ENCODE measurements at regions not wholly inside any gene's neighbourhood (a gene's known extent, or its start where the extent isn't known, plus 50 kb on each side); places are given as distances from the start of the nearest gene placed in this dataset.

DNA sequence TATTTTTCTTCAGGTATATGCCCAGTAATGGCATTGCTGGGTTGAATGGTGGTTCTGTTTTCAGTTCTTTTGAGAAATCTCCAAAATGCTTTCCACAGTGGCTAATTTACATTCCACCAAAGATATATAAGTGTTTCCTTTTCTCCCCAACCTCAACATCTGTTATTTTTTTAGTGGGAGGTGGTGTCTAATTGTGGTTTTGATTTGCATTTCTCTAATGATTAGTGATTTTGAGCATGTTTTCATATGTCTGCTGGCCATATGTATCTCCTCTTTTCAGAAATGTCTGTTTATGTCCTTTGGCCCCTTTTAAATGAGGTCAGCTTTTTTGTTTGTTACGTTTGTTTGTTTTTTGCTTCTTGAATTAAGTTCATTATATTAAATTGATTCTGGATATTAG lies 760.2 kb downstream of the KCNA4 start:
- DNase-seq (ENCODE audit: low read depth): no peak

DNA sequence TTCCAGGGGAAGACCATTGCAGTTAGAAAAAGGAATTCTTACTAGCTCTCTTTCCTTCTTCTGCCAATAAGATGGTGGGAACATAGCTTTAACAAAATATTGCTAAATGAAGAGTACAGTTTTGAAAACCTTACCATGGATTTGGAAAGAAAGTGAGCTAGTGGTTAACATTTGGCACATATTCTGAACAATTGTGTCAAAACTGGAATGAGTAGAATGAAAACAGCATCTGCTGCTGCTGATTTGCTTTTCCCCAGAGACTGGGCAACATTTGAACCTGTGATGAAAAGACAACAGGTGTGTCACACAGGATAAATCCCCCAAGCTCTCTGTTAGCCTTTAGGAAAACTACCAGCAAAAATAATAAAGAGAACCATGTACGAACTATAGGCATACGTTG lies 761.4 kb downstream of the KCNA4 start:
- peak; percentile 67 for DNase-seq (ENCODE audit: low read depth)

DNA sequence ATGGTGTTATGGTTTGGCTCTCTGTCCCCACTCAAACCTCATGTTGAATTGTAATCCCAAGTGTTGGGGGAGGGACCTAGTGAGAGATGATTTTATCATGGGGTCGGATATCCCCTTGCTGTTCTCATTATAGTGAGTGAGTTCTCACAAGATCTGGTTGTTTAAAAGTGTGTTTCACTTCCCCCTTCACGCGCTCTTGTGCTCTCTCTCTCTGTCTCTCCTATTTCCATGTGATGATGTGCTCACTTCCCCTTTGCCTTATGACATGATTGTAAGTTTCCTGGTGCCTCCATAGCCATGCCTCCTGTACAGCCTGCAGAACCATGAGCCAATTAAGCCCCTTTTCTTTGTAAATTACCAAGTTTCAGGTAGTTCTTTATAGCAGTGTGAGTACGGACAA lies 765.1 kb downstream of the KCNA4 start:
- DNase-seq (ENCODE audit: low read depth): no peak

DNA sequence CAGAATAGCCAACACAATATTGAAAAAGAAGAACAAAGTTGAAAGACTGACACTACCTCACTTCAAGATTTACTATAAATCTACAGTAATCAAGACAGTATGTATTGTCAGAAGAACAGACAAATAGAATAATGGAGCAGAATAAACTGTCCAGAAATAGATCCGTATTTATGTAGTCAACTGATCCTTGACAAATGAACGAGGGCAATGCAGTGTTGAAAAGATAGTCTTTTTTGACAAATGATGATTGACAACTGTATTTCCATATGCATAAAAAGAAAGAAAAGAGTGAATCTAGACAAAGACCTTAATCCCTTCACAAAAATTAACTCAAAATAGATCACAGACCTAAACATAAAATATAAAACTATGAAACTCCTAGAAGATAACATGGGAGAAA lies 767.1 kb downstream of the KCNA4 start:
- no peak for DNase-seq (ENCODE audit: low read depth)

GRCh38 chr11:29244355-29244754 lies 772.5 kb downstream of the KCNA4 start:
- no peak for DNase-seq (ENCODE audit: low read depth)

DNA sequence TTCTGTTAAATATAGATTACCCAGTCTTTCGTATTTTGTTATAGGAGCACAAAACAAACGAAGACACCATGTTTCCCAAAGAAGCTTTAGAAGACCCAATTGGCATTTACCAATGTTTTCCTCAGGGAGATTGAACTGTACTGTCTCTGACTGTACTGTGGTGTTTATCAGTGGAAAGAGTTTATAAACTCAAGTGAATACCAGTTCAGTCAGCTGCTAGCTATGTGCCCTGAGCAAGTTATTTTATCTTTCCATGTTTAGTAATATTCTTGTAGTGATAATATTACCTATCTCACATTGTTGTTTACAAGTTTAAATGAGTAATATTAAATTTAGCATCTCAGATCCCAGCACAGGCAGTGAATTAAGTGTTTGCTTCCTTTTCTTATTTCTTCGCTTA lies 773.2 kb downstream of the KCNA4 start:
- no peak for DNase-seq (ENCODE audit: low read depth)

- peak; percentile 75 for DNase-seq (ENCODE audit: low read depth)
Observed at GRCh38 chr11:29231991-29232390, 784.8 kb downstream of the KCNA4 start.

DNA sequence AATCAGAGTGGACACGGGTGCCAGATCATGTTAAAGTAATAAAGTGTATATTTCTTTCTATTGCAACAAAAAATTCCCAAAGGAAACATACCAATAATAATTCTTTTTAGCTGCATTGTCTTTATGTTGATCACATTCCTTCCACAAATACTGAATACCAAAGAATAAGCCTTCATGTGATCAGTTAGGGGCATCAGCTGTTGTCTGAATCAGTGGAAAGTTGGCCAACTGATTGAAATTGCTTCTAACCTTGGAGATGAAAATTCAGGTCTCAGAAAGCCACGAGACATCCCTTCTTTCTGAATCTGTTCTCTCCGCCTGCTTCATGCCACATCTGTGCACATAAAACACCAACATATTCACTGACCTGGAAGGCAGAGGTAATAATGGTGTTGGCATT lies 785.2 kb downstream of the KCNA4 start:
- DNase-seq (ENCODE audit: low read depth): no peak

- peak; percentile 22 for DNase-seq (ENCODE audit: low read depth)
Observed at GRCh38 chr11:29227811-29228210, 789.0 kb downstream of the KCNA4 start.

GRCh38 chr11:29224739-29225384 lies 792.0 kb downstream of the KCNA4 start:
- no peak for DNase-seq (ENCODE audit: low read depth)

GRCh38 chr11:29219531-29219930 lies 797.3 kb downstream of the KCNA4 start:
- DNase-seq (ENCODE audit: low read depth): peak; percentile 5

DNA sequence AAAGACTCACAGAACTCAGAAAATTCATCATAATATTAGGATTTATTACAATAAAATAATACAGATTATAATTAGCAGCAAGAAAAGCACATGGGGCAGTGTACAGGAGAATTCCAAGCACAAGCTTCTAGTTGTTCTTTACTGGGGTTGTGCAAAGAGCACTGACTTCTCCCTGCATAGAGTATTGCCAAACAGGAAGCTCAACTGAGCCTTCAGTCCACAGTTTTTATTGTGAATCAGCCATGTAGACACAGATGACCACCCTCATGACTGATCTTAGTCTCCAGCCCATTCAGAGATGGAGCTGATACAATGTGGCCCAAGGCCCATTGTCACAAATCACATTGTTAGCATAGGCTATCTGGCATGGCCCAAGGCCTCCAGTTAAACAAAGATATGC lies 798.9 kb downstream of the KCNA4 start:
- no peak for DNase-seq (ENCODE audit: low read depth)

DNA sequence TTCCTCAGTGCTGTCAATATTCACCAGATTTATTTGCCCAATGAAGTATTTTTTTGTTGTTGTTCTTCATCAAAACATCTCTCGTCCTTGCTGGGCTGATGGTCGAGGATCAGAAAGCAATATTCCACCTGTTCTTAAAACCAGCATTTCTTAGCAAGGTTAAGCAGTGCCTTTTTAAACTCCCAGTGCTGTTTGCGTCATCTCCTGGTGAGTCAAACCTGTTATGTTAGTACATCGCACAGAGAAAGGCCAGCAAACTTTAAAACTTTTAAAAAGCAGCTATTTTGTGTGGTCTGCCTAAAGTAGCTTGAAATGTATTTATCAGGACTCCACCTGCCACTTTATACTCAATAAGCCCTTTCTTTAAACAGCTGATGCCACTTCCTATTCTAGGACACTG lies 802.0 kb downstream of the KCNA4 start:
- DNase-seq (ENCODE audit: low read depth): no peak

GRCh38 chr11:29211202-29211601 lies 805.6 kb downstream of the KCNA4 start:
- DNase-seq (ENCODE audit: low read depth): no peak

- DNase-seq (ENCODE audit: low read depth): no peak
Observed at GRCh38 chr11:29210426-29210825, 806.4 kb downstream of the KCNA4 start.

DNA sequence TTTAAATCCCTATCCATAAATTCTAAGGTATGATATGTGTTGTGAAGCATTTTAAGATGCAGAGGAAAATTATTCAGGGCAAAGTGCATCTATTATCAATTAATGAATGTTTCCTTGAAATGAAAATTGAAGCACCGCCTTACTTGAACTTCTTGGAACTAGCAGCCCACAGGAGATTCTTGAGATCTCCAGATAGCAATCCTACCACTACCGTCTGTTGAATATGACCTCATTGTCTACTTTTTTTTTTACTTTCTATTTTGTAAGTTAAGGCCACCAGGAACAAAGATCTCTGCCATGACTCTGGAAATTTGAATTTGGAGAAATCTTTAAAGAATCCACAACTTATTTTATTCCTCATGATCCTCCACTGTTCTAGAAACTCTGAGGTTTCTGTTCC lies 808.7 kb downstream of the KCNA4 start:
- no peak for DNase-seq (ENCODE audit: low read depth)

- no peak for DNase-seq (ENCODE audit: low read depth)
Observed at GRCh38 chr11:29200791-29201562, 815.9 kb downstream of the KCNA4 start.

GRCh38 chr11:29190313-29190712 lies 826.5 kb downstream of the KCNA4 start:
- DNase-seq (ENCODE audit: low read depth): no peak

DNA sequence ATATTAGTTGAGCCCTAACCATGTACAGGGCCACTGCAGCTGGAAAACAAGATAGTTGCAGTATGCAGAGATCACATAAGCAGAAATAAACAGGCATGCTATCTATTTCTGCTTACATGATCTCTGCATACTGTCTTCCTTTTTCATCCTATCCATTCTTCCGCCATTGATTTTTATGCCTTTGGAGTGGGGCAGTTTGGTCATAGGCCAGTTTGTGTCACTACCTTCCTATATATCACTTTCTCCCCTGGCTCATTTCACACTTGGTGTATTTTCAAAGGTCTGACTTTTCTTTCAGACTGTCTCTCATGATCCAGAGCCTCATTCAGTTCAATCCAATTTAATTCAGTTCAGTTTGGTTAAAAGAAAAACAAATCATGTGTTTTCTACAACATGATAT lies 829.6 kb downstream of the KCNA4 start:
- DNase-seq (ENCODE audit: low read depth): no peak

DNA sequence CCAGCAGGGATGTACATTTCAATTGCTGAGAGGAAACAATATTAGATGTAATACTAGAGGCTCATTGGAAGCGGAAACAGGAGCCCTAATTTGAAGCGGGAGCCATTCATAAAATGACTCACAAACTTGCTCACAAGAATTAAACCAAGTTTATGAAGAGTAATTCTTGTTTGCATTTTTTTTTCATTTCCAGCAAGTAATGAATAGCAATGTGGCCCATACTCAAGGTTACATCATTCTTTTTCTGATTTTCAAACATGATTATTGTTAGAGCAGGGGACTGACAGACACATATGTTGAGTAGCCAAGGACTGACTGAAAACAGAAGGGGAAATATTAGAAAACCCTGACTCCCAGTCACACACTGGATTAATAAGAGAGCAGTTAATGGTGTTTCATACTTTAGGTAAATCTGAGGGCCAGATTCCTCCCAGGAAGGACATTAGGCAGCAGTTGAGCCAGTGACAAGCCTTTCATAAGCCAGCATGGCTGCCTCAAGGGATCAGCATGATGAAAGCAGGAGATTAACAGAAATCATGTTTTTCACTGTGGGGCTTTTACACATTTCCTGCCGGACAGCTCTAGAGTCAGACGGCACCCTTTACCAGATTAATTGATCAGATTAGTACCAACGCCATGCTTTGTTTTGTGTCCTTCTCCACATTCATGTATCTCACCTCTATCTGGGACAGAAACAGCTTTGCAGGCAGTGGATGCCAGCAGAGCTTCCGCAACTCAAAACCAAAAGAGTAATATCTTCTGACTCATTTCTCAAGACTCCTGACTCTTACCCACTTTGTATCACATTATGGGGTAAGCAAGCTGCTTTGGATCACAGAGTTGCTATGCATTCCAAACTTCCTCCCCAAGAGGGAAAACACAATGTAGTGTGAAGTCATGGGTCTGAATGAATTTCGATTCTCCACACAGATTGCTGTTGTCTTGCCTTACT lies 831.6 kb downstream of the KCNA4 start:
- peak; percentile 80 for DNase-seq (ENCODE audit: low read depth)

DNA sequence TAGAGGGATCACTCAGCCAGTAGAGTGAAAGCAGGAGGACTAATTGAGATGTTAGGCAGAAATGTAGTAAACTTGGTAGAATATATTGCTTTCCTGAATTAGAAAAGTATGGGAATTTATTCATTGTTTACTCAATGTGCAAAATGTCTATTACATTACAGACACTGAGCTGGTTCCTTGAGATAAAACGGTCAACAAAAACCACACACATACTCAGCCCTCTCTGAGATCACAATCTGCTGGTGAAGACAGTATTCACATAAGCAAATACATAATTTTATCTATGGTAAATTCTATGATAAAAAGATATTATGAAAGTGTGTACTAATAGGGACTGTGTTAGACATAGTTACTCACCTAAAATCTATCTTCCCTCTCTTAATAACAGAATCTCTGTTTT lies 833.5 kb downstream of the KCNA4 start:
- no peak for DNase-seq (ENCODE audit: low read depth)

GRCh38 chr11:29173660-29174062 lies 843.2 kb downstream of the KCNA4 start:
- DNase-seq (ENCODE audit: low read depth): peak; percentile 30
